ENCODE measurements at regions not wholly inside any gene's neighbourhood (a gene's known extent, or its start where the extent isn't known, plus 50 kb on each side); places are given as distances from the start of the nearest gene placed in this dataset.

DNA sequence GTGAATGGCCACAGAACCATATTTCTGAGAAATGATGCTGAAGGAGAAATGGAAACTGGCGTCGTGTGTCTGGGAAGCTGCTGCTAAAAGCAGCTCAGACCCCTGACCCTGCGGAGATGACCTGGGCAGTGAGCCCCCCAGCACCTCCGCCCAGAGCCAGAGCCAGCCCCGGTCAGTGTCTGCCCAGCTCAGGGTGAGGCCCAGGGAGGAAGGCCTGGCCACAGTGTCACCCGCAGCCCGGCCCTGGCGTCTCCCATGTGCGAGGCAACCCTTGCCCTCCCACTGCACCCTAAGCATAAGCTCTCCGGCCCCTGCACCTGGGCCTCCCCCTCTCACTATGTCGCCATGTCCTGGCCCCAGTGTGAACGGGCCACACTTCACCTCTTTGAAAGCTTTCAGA lies 502.8 kb downstream of the EIPR1 start:
- TF ChIP-seq, protein P1, sequence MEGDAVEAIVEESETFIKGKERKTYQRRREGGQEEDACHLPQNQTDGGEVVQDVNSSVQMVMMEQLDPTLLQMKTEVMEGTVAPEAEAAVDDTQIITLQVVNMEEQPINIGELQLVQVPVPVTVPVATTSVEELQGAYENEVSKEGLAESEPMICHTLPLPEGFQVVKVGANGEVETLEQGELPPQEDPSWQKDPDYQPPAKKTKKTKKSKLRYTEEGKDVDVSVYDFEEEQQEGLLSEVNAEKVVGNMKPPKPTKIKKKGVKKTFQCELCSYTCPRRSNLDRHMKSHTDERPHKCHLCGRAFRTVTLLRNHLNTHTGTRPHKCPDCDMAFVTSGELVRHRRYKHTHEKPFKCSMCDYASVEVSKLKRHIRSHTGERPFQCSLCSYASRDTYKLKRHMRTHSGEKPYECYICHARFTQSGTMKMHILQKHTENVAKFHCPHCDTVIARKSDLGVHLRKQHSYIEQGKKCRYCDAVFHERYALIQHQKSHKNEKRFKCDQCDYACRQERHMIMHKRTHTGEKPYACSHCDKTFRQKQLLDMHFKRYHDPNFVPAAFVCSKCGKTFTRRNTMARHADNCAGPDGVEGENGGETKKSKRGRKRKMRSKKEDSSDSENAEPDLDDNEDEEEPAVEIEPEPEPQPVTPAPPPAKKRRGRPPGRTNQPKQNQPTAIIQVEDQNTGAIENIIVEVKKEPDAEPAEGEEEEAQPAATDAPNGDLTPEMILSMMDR (IDR thresholded peaks at IDR 0.05; ENCODE audit: control extremely low read depth in 1 of 3, insufficient read depth in 1 of 3, low read depth in 1 of 3, low read length in 3 of 3), result no peak
- TF ChIP-seq TCF12 (IDR thresholded peaks at IDR 0.05; ENCODE audit: low read depth, low read length) (no peak), EP300 (IDR thresholded peaks at IDR 0.05; ENCODE audit: borderline replicate concordance in 1 of 2, low read depth in 2 of 2, low read length in 2 of 2) (no peak), CREB1 (IDR thresholded peaks at IDR 0.05) (no peak), EZH2 (IDR thresholded peaks at IDR 0.05; ENCODE audit: low read depth, low read length, severe bottlenecking) (no peak)
- TF ChIP-seq, protein P2, sequence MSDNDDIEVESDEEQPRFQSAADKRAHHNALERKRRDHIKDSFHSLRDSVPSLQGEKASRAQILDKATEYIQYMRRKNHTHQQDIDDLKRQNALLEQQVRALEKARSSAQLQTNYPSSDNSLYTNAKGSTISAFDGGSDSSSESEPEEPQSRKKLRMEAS (IDR thresholded peaks at IDR 0.05), result no peak

Measured in H1 (cell line).